A673 (cell line): ENCODE measurements at regions not wholly inside any gene's neighbourhood (a gene's known extent, or its start where the extent isn't known, plus 50 kb on each side); places are given as distances from the start of the nearest gene placed in this dataset.

Experiments
- BruUV-seq: library from RNA; stranded (reverse); fragments of 400-500 nt; replicated peaks from 2 replicates; lab custom pipeline; 2021; lab: Mats Ljungman, UMichigan
- CTCF ChIA-PET: fragments of 300-600 bp; sonication (Branson Sonifier 250); formaldehyde crosslinking; loops from one replicate; lab custom pipeline; 2022; ENCODE audit warnings: antibody characterized with exemption; lab: Charles Lee
- POLR2A ChIA-PET: fragments of 300-600 bp; sonication (Branson Sonifier 250); formaldehyde crosslinking; loops from one replicate; lab custom pipeline; 2022; ENCODE audit warnings: antibody characterized with exemption; ENCODE audit not compliant: low non-redundant PET; lab: Charles Lee
- DNase-seq: peaks from one replicate; pipeline ENCODE4 v3.0.0-alpha.2; 2015; ENCODE audit warnings: low spot score
- H3K27ac ChIP-seq: fragments of 200-600 bp; sonication (generic); 2 replicates; pipeline ENCODE4 v1.5.1; 2016; ENCODE audit warnings: mixed run types, low read depth, mild to moderate bottlenecking, mixed read lengths, antibody characterized with exemption, low read length; ENCODE audit not compliant: poor library complexity, severe bottlenecking
- H3K27me3 ChIP-seq: fragments of 200-600 bp; sonication (generic); replicated peaks from 2 replicates; pipeline ENCODE4 v1.6.1; 2017; ENCODE audit warnings: mixed run types, low read depth, mild to moderate bottlenecking, mixed read lengths, antibody characterized with exemption, low read length; ENCODE audit not compliant: insufficient read depth, poor library complexity
- H3K36me3 ChIP-seq: fragments of 200-600 bp; sonication (generic); 2 replicates; pipeline ENCODE4 v1.6.1; 2016; ENCODE audit warnings: mixed run types, mild to moderate bottlenecking, mixed read lengths, antibody characterized with exemption, low read length; ENCODE audit not compliant: insufficient read depth, poor library complexity, severe bottlenecking
- H3K4me1 ChIP-seq: fragments of 200-600 bp; sonication (generic); 2 replicates; pipeline ENCODE4 v1.6.1; 2017; ENCODE audit warnings: mixed run types, mild to moderate bottlenecking, mixed read lengths, antibody characterized with exemption, low read length; ENCODE audit not compliant: insufficient read depth, poor library complexity, severe bottlenecking
- H3K4me3 ChIP-seq: fragments of 200-600 bp; sonication (generic); 2 replicates; pipeline ENCODE4 v1.5.1; 2016; ENCODE audit warnings: low read depth, mixed run types, mild to moderate bottlenecking, mixed read lengths, low read length; ENCODE audit not compliant: poor library complexity, severe bottlenecking
- H3K9me3 ChIP-seq: fragments of 200-600 bp; sonication (generic); 2 replicates; pipeline ENCODE4 v1.6.1; 2016; ENCODE audit warnings: mixed run types, low read depth, mild to moderate bottlenecking, mixed read lengths, antibody characterized with exemption, low read length; ENCODE audit not compliant: poor library complexity, severe bottlenecking
- CTCF ChIP-seq: fragments of 300-800, 200-600 bp; sonication (generic); conservative IDR thresholded peaks from 2 replicates; pipeline ENCODE4 v1.5.1; 2017; ENCODE audit warnings: low read depth, mild to moderate bottlenecking, antibody characterized with exemption, low read length, moderate library complexity, mixed read lengths
- EZH2 ChIP-seq: fragments of 200-600 bp; sonication (generic); IDR thresholded peaks from 2 replicates; pipeline ENCODE4 v1.6.1; 2017; ENCODE audit warnings: borderline replicate concordance, low read depth, mild to moderate bottlenecking, mixed read lengths, antibody characterized with exemption, low read length; ENCODE audit not compliant: poor library complexity, severe bottlenecking
- intact Hi-C: fragments of 100-400 bp; cut with micrococcal nuclease; formaldehyde crosslinking; loops from one replicate; pipeline ENCODE4 v1.10.0; 2022; ENCODE audit not compliant: unreplicated experiment

- Histone ChIP-seq H3K27me3 (no peaks in the 10 kb centered on the region), H3K9me3 (no peaks in the 10 kb centered on the region), H3K4me3 (no peak overlapping the region), H3K4me1 (no peaks in the 10 kb centered on the region), H3K27ac (no peak overlapping the region), H3K36me3 (no peaks in the 10 kb centered on the region)
- intact Hi-C loops, result no loop called here
- POLR2A ChIA-PET, result no interaction called here
- CTCF ChIA-PET, result no interaction called here
- no TSS peak for BruUV-seq
- TF ChIP-seq CTCF (no peak), EZH2 (no peak)
- DNase-seq, result no peak
Observed at GRCh38 chr4:112753333-112753732, 116.4 kb downstream of the LARP7 start.

- ChIA-PET POLR2A (no interaction called here), CTCF (no interaction called here)
- Histone ChIP-seq H3K4me1 (no peaks in the 10 kb centered on the region), H3K27ac (no peak overlapping the region), H3K36me3 (no peaks in the 10 kb centered on the region), H3K4me3 (no peak overlapping the region), H3K27me3 (no peaks in the 10 kb centered on the region), H3K9me3 (no peaks in the 10 kb centered on the region)
- TF ChIP-seq EZH2, result no peak
- no peak for TF ChIP-seq CTCF
- BruUV-seq, result no TSS peak
- no peak for DNase-seq
- intact Hi-C loops, result no loop called here
Observed at GRCh38 chr4:112759313-112759712, 122.4 kb downstream of the LARP7 start.

GRCh38 chr4:112765317-112765974 is 128.5 kb downstream of the LARP7 start:
- intact Hi-C loops, result loop anchor here (1.0 to 10.0 kb wide), 5 partner anchors 132 to 531 kb away; partner anchors contain the start of gene AP1AR
- Histone ChIP-seq H3K27ac (no peak overlapping the region), H3K27me3 (no peaks in the 10 kb centered on the region), H3K4me1 (no peaks in the 10 kb centered on the region), H3K9me3 (no peaks in the 10 kb centered on the region), H3K36me3 (no peaks in the 10 kb centered on the region), H3K4me3 (no peak overlapping the region)
- peak; percentile 79 for DNase-seq
- TF ChIP-seq EZH2 (no peak), CTCF (peak; percentile 74)
- no TSS peak for BruUV-seq
- POLR2A ChIA-PET, result interaction anchor here (0.6 kb wide), 1 partner anchor 248 kb away, joined by 7 read pairs; no protein-coding TSS in a partner anchor
- CTCF ChIA-PET, result interaction anchor here (0.6 to 2.2 kb wide), 20 partner anchors 11 to 762 kb away, joined by 3 to 26 read pairs (median 4); partner anchors contain the start of genes LARP7 and ZGRF1
